GM21619 (cell line): ENCODE measurements at regions not wholly inside any gene's neighbourhood (a gene's known extent, or its start where the extent isn't known, plus 50 kb on each side); places are given as distances from the start of the nearest gene placed in this dataset.

Experiments used
- ATAC-seq: cut with Tn5 transposase; IDR thresholded peaks from one replicate; pipeline ENCODE4 v1.9.1; 2021; ENCODE audit not compliant: unreplicated experiment

DNA sequence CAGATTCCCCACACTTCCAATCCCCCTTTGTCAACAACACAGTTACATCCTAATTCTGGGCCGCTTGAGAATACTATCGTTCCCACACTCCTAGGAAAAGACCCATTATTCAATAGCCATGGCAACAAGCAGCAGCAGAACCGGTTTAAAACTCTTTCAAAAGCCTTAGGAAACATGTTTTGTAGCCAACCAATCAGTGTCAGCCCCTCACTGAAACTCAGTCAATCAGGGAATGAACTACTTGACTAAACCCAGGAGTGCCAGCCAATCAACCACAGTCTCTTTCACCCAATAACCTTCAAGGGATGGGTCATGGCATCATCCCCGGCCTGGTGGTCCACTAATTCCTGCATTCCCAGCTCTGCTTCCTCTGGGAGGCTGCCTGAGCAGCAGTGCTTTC is 204.8 kb upstream of the HS6ST1 start:
- ATAC-seq: no peak

DNA sequence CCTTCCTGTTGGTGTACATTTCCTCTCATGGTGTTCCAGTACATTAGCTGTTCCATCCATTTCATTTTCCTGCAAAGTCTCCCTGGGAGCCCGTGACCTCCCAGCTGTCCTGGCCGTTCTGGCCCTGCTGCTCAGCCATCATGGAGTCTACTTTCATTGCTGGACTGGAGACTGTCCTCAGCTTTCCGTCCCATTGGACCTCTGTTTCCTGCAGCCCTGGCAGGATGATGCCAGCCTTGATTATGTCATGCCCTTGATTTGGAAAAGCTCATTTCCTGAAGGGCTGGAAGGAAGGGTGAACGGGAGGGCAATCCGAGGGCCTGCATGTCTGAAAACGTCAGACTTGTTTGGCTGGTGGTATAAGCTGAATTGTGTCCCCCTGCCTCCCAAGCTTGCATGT is 205.5 kb upstream of the HS6ST1 start:
- ATAC-seq: no peak

DNA sequence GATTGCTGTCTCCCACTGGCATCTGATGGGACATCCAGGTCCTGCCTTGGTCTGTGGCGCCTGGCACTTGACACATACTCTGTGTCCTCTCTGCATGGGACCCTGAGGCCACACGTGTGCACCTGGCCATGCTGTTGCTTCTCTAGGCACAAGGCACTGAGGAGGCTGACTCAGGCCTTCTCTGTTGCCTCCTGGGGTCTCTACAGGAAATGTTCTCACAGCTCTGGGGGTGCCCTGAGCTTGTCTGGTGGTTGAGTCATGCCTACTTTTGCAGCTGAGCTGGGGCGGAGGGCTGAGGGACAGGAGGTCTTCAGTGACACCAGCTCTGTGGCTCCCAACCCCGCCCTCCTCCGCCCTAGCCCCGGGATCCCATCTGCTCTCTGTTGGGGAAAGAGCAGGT is 207.0 kb upstream of the HS6ST1 start:
- ATAC-seq: no peak

DNA sequence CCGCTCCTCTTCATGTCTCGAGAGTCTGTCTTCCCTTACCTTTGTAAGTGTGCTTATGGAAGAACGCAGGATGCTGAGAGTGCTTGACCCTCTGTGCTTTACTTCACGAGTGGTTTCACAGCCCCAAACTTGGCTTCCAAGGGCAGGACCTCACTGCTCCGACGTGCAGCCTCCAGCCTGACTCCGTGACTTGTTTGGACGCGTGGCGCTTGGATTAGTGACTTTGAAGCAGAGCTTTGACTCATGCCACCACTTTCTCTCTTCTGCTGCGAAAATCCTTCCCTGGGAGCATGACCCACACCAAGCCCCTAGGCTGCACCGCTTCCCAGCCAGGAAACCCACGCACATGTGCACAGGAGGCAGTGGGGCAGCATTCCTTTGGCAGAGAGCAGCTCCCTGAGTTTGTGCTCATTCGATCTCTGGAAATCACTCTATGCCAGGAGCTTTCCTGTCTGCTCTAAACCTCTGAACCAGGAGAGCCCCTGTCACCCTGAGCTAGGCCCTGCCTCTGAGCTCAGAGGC is 207.8 kb upstream of the HS6ST1 start:
- ATAC-seq: no peak

DNA sequence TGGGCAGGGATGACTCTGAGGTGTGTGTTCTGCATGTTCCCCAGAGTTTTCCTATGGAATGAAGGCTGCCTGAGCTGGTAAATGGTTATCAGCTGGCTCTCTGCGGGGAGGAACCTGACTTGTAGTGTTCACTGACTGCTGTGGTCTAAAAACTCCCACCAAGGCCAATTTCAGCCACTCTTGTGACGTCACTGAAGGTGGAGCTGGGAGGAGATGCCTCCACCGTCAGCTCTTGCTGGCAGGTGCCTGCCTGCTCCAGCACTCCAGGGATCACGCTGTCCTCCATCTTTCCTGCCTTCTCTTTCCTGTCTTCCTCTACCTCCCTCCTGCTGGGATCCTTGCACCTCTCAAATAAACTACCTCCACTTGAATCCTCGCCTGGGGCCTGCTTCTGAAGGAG is 209.5 kb upstream of the HS6ST1 start:
- ATAC-seq: no peak

DNA sequence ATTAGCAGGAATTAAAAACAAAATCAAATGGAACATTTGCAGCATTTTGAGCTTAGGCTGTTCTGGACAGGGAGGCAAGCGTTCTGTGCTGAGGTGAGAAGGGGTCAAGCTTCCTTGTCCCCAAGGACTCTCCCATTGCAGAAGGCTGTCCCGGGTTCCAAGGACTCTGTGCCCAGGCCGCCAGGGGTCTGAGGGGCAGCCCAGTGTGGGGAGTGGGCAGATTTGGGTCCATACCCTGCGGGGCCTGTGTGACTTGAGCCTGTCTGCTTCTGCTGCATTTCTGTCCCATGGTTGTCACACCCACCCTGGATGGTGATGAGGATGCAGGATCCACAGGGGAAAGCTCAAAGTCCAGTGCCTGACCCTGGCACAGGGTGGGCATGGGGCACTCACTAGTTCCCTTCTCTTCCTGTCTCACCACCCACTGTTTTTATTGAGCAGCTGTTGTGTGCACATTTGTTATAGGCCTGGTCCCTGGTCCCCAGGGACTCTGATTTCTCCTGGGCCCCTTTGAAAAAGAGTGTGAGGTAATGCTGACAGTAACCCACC is 211.4 kb upstream of the HS6ST1 start:
- no peak for ATAC-seq

DNA sequence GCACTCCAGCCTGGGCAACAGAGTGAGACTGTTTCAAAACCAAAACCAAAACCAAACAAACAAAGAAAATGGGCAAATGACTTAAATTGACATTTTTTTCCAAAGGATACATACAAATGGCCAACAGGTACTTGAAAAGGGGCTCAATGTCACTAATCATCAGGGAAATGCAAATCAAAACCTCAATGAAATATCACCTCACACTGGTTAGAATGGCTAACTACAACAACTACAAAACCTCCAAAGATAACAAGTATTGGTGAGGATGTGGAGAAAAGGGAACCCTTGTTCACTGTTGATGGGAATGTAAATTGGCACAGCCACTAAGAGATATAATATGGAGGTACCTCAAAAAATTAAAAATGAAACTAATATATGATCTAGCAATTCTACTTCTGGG is 213.2 kb upstream of the HS6ST1 start:
- no peak for ATAC-seq

DNA sequence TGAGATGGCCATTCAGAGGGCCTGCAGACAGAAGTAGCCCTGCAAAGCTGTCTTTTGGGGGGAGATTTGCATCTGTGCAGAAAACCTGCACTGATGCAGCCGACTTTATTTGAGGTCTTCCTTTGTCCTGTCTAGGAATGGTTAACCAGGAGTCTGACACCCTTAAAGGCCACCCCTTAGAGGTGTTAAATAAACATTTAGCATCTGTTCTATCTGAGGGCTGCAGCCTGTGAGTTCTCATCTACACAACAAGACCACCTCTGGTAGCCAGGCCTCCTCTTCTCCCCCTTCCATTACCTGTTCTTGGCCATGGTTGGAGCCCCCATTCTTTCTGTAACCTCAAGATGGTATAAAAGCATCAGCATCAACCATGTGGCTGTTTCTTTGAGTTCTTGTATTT is 214.4 kb upstream of the HS6ST1 start:
- ATAC-seq: no peak

DNA sequence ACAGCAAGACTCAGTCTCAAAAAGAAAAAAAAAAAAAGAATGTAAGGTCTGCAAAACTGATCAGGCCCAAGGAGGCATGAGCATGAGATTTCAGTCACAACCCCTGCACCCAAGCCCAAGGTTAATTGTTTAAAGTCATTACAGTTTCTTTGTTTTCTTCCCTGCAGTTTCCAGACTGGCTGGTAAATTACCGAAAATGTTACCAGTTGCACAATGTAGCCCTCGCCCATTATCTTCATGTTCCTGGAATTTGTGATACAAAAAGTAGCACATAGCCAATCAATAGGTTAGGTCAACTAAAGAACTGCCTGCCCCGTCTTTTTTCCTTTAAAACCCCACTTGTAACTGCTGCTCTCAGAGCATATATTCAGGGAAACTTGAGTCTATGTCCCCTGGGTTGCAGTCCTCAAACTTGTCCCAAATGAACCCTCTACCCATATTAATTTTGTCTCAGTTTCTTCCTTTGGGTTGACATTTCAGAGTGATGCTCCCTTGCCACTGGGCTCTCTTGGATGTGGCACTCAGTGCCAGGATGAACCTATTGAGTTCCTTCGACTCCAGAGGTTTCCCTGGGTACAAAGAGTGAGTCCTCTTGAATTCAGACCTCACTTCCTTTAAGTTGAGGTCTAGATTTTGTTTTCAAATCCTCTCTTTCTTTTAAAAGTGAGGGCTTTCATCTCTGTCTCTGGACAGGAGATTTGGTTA is 216.2 kb upstream of the HS6ST1 start:
- ATAC-seq: no peak

DNA sequence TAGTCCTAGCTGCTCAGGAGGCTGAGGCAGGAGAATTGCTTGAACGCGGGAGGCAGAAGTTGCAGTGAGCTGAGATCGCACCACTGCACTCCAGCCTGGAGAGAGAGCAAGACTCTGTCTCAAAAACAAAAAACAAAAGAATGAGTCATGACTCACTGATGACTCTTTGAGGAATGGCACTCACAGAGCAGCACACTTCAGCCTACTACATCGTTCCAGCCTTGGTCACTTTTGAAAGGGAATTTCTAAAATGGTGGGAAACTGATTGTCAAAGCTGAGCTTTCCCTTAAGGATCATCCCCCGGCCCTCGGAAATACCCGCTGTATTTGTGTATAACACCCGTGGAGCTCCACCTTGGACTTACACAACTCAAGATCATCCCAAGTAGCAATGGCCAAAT is 217.3 kb upstream of the HS6ST1 start:
- no peak for ATAC-seq

DNA sequence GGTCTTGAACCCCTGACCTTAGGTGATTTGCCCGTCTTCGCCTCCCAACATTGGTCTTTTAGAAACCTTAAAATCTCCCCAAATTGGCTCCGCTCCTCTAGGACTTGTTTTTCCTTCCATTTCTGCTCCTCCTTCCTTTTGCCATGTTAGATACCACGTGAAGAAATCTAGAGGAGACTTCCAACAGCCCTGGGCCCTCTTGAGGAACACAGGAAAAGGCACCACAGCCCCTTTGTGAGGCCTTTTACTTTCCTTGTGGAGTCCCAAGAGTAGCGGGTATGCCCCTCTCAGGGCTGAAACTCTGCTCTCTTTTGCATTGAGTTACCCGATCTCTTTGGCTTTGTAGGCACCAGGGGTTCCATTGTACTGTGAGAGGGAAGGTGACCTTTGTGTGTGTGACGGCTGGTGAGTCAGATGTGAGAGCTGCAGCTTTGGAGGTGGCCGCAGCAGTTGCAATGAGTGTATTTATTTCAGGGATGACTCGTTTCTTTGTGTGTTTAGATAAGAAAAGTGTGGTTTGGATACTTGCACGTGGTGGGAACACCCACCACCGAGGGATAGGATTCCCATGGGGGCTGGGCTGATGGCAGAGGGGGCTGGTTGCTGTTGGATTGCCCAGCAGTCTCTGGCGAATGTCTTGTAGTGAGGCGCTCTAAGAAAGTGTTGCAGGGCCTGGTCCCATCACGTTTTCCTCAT is 218.4 kb upstream of the HS6ST1 start:
- no peak for ATAC-seq

DNA sequence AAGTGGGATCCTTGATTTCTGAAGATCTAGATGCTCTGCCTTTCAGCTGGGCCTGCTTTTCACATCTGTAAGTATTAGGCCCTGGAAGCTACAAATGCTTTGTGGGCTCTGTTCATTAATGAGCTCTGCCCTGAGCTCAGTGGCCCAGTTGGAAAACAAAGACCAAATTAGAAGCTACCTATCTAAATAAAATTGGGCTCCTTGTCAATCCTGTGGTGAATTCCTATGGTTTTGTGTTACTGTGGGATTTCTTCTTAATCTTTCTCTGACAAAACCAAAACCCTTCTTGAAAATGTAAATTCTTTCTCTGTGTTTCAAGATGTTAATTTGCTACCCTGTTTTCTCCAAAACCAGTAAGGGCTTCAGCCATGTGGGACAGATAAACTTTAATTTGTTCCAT is 219.0 kb upstream of the HS6ST1 start:
- ATAC-seq: no peak

DNA sequence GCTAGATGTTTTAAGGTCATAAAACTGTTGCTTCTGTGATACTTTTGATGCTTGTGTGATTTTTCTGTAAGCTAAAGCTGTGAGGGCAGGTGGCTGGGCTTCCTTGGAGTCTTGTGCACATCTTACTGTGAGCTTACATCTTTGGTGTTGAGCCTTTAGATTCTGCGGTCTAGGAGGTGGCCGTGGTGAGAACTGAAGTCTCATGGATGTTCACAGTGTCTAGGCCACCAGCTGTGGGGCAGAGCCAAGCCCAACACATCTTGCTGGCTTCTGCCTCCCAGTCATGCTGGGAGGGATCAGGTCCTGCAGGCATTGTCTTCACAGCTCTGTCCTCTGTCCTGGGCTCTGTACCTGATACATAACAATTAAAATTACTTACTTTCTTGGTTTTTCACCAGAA is 219.7 kb upstream of the HS6ST1 start:
- ATAC-seq: no peak

DNA sequence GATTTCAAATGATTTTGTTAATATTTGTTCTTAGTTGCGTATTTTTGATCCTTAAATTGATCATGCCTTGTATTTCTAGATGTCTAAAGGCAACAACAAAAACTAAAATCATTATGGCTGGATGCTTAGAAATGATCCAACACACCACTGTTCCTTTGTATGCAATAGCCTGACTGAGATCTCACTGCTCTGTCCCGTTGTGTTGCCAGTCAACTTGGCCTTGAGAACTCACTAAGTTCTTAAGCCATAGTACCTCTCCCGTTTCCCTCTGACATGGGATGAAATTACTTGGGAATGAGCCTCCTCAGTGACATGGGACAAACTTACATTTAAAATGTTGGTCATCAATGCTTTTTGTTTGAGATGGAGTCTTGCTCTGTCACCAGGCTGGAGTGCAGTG is 222.0 kb upstream of the HS6ST1 start:
- ATAC-seq: no peak

DNA sequence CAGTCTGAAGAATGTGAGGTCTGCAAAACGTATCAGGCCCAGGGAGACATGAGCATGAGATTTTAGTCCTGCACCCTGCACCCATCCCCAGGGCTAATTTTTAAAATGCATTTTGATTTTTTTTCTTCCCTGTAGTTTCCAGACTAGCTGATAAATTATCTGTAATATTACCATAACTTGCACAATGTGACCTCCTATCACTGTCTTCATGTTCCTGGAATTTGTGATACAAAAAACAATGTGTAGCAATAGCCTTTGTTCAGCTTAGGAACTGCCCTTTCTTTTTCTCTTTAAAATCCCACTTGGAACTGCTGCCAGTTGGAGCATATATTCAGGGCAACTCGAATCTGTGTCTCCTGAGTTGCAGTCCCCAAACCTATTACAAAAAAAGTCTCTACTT is 222.8 kb upstream of the HS6ST1 start:
- no peak for ATAC-seq

DNA sequence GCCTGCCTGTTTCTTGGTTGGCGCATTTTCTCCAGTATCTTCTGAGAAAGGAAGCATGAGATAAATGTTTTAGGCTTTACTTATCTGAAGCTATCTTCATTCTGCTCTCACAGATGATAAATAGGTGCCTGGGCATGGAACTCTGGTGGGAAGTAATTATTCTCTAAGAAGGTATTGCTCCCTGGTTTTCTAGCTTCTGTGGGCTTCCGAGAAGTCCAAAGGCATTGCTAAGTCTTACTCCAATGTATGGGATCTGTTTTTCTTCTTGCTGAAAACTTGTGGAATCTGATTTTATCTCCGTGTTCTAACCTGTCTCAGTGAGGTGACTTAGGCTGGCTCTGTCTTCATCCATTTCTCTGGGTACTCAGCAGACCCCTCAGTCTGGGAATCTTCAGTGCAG is 224.4 kb upstream of the HS6ST1 start:
- no peak for ATAC-seq

DNA sequence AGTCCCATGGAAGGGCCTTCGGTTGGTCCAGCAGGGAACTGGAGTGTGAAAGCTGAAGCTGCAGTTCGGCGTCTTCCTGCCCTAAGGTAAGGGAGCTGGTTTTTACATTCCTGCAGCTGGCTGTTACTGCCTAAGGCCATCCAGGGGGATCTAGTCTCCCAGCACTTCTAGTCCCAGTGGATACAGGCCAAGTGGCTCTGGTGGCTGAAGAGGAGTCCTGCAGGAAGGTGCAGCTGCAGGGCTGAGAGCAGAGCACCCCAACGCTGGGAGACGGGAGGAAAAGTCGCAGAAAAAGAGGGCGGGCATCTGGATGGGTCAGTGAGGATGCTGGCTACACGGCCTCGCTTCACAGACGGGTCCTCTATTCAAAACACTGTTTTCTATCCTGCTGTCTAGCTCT is 225.0 kb upstream of the HS6ST1 start:
- ATAC-seq: no peak

DNA sequence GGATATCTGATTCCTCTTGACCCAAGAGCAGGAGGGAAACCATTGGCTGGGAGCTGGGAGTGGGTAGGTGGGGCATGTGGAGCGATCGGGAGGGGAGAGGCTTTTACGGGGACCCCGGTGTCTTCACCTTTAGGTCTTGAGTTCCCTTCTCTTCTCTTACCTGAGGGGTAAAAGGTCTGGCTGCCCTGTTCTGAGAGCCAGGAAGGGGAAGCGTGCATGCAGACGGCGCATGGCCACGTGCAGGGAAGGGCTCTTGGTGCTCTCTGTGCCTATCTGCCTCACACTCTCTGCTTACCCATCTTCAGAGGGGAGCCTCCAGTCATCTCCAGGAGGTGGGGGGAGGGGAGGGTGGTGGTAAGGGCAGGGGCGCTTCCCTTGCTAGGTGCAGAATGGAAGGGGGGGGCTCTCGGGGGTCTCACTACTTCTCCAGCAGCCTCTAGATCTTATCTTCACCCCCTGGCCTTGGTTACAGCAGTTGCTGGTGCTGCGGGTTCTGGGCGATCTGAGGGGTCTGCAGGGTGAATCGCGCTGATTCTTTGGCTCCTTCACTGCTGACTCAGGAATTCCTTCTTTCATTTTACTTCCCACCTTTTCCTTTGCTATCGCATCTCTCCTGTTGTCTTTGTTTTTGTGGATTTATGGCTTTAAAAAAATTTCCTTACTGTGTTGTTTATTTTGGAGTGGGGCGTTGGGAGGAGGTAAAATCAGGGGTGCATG is 225.8 kb upstream of the HS6ST1 start:
- no peak for ATAC-seq

DNA sequence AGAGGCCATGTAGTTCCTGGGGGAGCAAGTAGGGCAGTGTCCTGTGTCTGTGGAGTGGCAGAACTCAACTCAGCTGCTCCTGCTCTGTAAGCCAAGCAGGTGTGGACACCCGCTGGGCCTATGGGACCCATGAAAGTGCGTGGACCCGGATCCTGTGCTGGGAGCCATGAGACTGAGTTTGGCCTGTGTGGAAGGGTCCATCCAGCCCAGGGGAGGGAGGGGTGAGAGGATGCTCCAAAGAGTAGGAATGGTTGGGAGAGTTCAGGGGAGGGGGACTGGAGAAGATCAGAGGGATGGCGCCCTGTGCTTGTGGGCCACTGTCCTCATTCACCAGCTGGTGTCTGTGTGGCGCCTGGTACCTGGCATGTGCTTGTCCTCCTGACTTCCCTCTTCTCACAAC is 226.4 kb upstream of the HS6ST1 start:
- no peak for ATAC-seq

DNA sequence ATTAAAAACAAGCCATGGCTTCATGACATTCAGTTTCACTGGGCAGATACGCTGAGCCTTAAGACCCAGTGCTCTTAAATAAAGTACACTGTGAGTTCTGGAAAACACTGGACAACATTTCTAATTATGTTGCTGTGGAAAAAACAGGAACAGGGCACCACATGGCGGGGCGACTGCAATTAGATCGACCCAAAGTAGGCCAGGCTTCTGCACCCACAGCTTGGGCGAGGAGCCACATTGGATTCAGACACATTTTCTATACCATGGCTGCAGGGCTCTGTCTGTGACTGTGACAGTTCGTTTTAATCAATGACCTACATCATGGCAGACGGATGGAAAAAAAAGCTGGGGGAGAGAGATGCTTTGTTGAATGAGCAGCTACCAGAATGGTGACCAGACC is 227.2 kb upstream of the HS6ST1 start:
- no peak for ATAC-seq

DNA sequence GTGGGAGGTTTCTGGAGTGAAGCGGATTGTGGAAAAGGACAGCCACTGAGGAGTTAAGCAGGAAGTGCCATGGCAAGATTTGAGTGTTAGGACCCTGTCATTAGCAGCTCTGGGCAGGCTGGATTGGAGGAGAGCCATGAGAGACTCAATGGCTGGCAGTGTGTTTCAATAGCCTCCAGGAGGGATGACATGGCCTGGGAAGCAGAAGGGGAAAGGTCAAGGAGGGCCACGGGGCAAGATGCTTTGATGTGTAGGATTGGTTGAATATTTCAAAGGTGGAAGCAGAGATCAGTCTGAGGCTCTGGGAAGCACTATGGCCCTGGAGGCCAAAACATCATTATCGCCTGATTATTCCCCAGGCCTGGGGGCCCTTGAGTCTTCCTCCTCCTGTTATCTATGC is 229.0 kb upstream of the HS6ST1 start:
- ATAC-seq: no peak

DNA sequence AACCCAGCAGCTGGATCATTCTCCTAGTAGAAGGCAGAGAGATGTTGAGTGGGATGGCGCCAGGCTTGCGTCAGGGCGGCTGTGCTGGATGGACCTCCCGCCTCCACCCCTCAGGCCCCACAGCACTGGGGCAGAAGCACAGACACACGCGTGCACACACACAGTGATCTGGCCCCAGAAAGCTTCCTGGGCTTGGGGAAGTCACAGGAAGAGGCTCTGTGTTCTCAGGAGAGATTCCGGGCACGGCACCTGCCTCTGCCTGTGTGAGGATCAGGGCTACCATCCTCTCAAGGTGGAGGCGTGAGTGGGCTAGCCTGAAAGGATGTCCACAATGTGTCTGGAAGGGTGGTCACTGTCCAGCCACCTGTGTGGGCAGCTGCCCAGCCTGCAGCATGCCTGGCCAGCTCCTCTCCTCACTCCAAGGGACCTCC is 229.8 kb upstream of the HS6ST1 start:
- ATAC-seq: no peak
